GM23338 (cell line): ENCODE measurements at regions not wholly inside any gene's neighbourhood (a gene's known extent, or its start where the extent isn't known, plus 50 kb on each side); places are given as distances from the start of the nearest gene placed in this dataset.

Experiments used
- ATAC-seq: fragments of 200-7000 bp; cut with Tn5 transposase; 3 replicates; pipeline ENCODE4 v1.9.1; 2020
- DNase-seq: peaks from one replicate; pipeline ENCODE4 v3.0.0-alpha.2; 2015; ENCODE audit warnings: low spot score
- H2AFZ ChIP-seq: fragments of 200-600 bp; sonication (generic); 2 replicates; pipeline ENCODE4 v1.8.0; 2016; ENCODE audit warnings: antibody characterized with exemption, mild to moderate bottlenecking, moderate library complexity
- H3F3A ChIP-seq: fragments of 200-600 bp; sonication (generic); replicated peaks from 2 replicates; pipeline ENCODE4 v1.8.0; 2017; ENCODE audit warnings: antibody characterized with exemption, mixed run types, low read depth
- H3K27ac ChIP-seq: fragments of 200-600 bp; sonication (generic); 2 replicates; pipeline ENCODE4 v1.6.1; 2016; ENCODE audit warnings: low read depth
- H3K27me3 ChIP-seq: fragments of 200-600 bp; sonication (generic); 2 replicates; pipeline ENCODE4 v1.8.0; 2016; ENCODE audit warnings: mild to moderate bottlenecking, mixed run types, moderate library complexity; ENCODE audit not compliant: insufficient read depth
- H3K36me3 ChIP-seq: fragments of 200-600 bp; sonication (generic); 2 replicates; pipeline ENCODE4 v1.8.0; 2016; ENCODE audit warnings: mild to moderate bottlenecking; ENCODE audit not compliant: insufficient read depth
- H3K4me1 ChIP-seq: fragments of 200-600 bp; sonication (generic); 2 replicates; pipeline ENCODE4 v1.8.0; 2016; ENCODE audit warnings: mild to moderate bottlenecking, moderate library complexity; ENCODE audit not compliant: insufficient read depth
- H3K4me2 ChIP-seq: fragments of 200-600 bp; sonication (generic); 2 replicates; pipeline ENCODE4 v1.7.1; 2017; ENCODE audit warnings: mixed run types
- H3K4me3 ChIP-seq: fragments of 200-600 bp; sonication (generic); 2 replicates; pipeline ENCODE4 v1.6.1; 2016; ENCODE audit warnings: mixed run types
- H3K79me2 ChIP-seq: fragments of 200-600 bp; sonication (generic); replicated peaks from 2 replicates; pipeline ENCODE4 v1.8.0; 2017; ENCODE audit warnings: mild to moderate bottlenecking; ENCODE audit not compliant: insufficient read depth
- H3K9me2 ChIP-seq: fragments of 200-600 bp; sonication (generic); 2 replicates; pipeline ENCODE4 v1.8.0; 2017; ENCODE audit not compliant: insufficient read depth
- H4K20me1 ChIP-seq: fragments of 200-600 bp; sonication (generic); replicated peaks from 2 replicates; pipeline ENCODE4 v1.8.0; 2017; ENCODE audit warnings: mild to moderate bottlenecking; ENCODE audit not compliant: insufficient read depth
- H3K27ac Mint-ChIP-seq: 2 replicates; pipeline ENCODE4 v1.8.0; 2020; ENCODE audit warnings: inconsistent platforms, mild to moderate bottlenecking, moderate library complexity, mixed read lengths
- H3K27me3 Mint-ChIP-seq: 3 replicates; pipeline ENCODE4 v1.8.0; 2022; ENCODE audit warnings: low read depth, mild to moderate bottlenecking, moderate library complexity, mixed read lengths, inconsistent platforms; ENCODE audit not compliant: insufficient read depth, poor library complexity
- H3K36me3 Mint-ChIP-seq: 3 replicates; pipeline ENCODE4 v1.8.0; 2021; ENCODE audit warnings: low read depth, mild to moderate bottlenecking, inconsistent platforms, moderate library complexity, mixed read lengths
- H3K4me1 Mint-ChIP-seq: 3 replicates; pipeline ENCODE4 v1.8.0; 2020; ENCODE audit warnings: mild to moderate bottlenecking, inconsistent platforms, mixed read lengths
- H3K4me3 Mint-ChIP-seq: 3 replicates; pipeline ENCODE4 v1.8.0; 2021; ENCODE audit warnings: moderate library complexity, mild to moderate bottlenecking, inconsistent platforms, mixed read lengths
- H3K9me3 Mint-ChIP-seq: 3 replicates; pipeline ENCODE4 v1.8.0; 2020; ENCODE audit warnings: moderate library complexity, mild to moderate bottlenecking, inconsistent platforms, mixed read lengths
- CREB1 ChIP-seq: fragments of 250-450 bp; sonication (Bioruptor Pico); IDR thresholded peaks from 2 replicates; pipeline ENCODE4 v1.5.0; 2020; ENCODE audit warnings: low read depth, mild to moderate bottlenecking, moderate library complexity
- EZH2 ChIP-seq: fragments of 200-600 bp; sonication (generic); IDR thresholded peaks from one replicate; pipeline ENCODE4 v1.8.0; 2017; ENCODE audit warnings: antibody characterized with exemption, mild to moderate bottlenecking, low read depth; ENCODE audit not compliant: unreplicated experiment
- EZH2phosphoT487 ChIP-seq: fragments of 200-600 bp; sonication (generic); IDR thresholded peaks from one replicate; pipeline ENCODE4 v1.8.1; 2018; ENCODE audit warnings: antibody characterized with exemption; ENCODE audit not compliant: unreplicated experiment
- JUNB ChIP-seq: IDR thresholded peaks from one replicate; pipeline ENCODE4 v1.6.1; 2016; ENCODE audit warnings: antibody characterized with exemption; ENCODE audit not compliant: unreplicated experiment
- NANOG ChIP-seq: IDR thresholded peaks from 2 replicates; pipeline ENCODE4 v1.6.1; 2016; ENCODE audit warnings: antibody characterized with exemption, borderline replicate concordance
- STAT1 ChIP-seq: IDR thresholded peaks from one replicate; pipeline ENCODE4 v1.6.1; 2016; ENCODE audit warnings: antibody characterized with exemption; ENCODE audit not compliant: unreplicated experiment
- TF ChIP-seq, protein P1 (sequence below), 2 experiments: fragments of 200-600 bp in 1 of 2; sonication (generic) in 1 of 2; conservative IDR thresholded peaks; 2 replicates each; pipeline versions ENCODE4 v1.5.1 to v1.6.1; 2016 to 2017; ENCODE audit warnings: antibody characterized with exemption in 2 of 2, low read depth in 2 of 2, mild to moderate bottlenecking in 2 of 2, moderate library complexity in 1 of 2
- TF ChIP-seq, protein P2 (sequence below): IDR thresholded peaks from 2 replicates; pipeline ENCODE4 v1.6.1; 2016; ENCODE audit warnings: antibody characterized with exemption
- TF ChIP-seq, protein P3 (sequence below): fragments of 250-450 bp; sonication (Bioruptor Pico); IDR thresholded peaks from 2 replicates; pipeline ENCODE4 v1.5.0; 2020; ENCODE audit warnings: mild to moderate bottlenecking, moderate library complexity

DNA sequence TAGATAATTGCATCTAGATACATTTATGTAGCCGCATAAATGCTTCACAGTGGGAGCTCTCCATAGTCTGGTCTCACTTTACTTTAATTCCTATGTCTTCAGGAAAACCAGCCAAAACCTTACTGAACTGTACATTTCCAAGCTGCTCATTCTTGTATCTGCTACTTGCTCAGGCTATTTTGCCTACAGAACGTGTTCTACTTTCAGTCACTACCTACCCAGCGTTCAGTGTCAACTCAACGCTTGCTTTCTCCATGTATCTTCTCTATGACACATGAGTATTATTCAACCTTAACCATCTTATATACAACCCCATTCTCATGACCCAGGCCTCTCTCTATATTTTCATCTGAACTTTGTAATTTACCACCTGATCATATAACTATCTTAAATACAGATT, 101.9 kb downstream of the KLF12 start:
- Histone ChIP-seq H3K27ac (no peak overlapping the region), H3F3A (0 out of 2 replicates have a peak, but pooled peaks cover 2% of the 10 kb centered on the region)
- DNase-seq, result no peak

More for the DNA sequence above, 101.9 kb downstream of the KLF12 start:
- ATAC-seq, result no peak
- Mint-ChIP-seq H3K9me3 (no peaks in the 10 kb centered on the region), H3K27ac (no peak overlapping the region), H3K36me3 (no peaks in the 10 kb centered on the region), H3K27me3 (peaks cover 8% of the 10 kb centered on the region), H3K4me3 (no peak overlapping the region), H3K4me1 (peaks cover 64% of the 10 kb centered on the region)
- H3K36me3 ChIP-seq, result no peaks in the 10 kb centered on the region
- no peak overlapping the region for H3K4me3 ChIP-seq
- no peak overlapping the region for H3K4me2 ChIP-seq
- no peaks in the 10 kb centered on the region for H3K27me3 ChIP-seq
- TF ChIP-seq CREB1 (no peak), EZH2phosphoT487 (no peak), NANOG (no peak), STAT1 (no peak), EZH2 (no peak), JUNB (no peak)
- TF ChIP-seq, protein P1, sequence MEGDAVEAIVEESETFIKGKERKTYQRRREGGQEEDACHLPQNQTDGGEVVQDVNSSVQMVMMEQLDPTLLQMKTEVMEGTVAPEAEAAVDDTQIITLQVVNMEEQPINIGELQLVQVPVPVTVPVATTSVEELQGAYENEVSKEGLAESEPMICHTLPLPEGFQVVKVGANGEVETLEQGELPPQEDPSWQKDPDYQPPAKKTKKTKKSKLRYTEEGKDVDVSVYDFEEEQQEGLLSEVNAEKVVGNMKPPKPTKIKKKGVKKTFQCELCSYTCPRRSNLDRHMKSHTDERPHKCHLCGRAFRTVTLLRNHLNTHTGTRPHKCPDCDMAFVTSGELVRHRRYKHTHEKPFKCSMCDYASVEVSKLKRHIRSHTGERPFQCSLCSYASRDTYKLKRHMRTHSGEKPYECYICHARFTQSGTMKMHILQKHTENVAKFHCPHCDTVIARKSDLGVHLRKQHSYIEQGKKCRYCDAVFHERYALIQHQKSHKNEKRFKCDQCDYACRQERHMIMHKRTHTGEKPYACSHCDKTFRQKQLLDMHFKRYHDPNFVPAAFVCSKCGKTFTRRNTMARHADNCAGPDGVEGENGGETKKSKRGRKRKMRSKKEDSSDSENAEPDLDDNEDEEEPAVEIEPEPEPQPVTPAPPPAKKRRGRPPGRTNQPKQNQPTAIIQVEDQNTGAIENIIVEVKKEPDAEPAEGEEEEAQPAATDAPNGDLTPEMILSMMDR (conservative IDR thresholded peaks at IDR 0.05; ENCODE audit: low read depth in 2 of 2), result no peak
- TF ChIP-seq, protein P2, sequence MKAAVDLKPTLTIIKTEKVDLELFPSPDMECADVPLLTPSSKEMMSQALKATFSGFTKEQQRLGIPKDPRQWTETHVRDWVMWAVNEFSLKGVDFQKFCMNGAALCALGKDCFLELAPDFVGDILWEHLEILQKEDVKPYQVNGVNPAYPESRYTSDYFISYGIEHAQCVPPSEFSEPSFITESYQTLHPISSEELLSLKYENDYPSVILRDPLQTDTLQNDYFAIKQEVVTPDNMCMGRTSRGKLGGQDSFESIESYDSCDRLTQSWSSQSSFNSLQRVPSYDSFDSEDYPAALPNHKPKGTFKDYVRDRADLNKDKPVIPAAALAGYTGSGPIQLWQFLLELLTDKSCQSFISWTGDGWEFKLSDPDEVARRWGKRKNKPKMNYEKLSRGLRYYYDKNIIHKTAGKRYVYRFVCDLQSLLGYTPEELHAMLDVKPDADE, result no peak
- TF ChIP-seq, protein P3, sequence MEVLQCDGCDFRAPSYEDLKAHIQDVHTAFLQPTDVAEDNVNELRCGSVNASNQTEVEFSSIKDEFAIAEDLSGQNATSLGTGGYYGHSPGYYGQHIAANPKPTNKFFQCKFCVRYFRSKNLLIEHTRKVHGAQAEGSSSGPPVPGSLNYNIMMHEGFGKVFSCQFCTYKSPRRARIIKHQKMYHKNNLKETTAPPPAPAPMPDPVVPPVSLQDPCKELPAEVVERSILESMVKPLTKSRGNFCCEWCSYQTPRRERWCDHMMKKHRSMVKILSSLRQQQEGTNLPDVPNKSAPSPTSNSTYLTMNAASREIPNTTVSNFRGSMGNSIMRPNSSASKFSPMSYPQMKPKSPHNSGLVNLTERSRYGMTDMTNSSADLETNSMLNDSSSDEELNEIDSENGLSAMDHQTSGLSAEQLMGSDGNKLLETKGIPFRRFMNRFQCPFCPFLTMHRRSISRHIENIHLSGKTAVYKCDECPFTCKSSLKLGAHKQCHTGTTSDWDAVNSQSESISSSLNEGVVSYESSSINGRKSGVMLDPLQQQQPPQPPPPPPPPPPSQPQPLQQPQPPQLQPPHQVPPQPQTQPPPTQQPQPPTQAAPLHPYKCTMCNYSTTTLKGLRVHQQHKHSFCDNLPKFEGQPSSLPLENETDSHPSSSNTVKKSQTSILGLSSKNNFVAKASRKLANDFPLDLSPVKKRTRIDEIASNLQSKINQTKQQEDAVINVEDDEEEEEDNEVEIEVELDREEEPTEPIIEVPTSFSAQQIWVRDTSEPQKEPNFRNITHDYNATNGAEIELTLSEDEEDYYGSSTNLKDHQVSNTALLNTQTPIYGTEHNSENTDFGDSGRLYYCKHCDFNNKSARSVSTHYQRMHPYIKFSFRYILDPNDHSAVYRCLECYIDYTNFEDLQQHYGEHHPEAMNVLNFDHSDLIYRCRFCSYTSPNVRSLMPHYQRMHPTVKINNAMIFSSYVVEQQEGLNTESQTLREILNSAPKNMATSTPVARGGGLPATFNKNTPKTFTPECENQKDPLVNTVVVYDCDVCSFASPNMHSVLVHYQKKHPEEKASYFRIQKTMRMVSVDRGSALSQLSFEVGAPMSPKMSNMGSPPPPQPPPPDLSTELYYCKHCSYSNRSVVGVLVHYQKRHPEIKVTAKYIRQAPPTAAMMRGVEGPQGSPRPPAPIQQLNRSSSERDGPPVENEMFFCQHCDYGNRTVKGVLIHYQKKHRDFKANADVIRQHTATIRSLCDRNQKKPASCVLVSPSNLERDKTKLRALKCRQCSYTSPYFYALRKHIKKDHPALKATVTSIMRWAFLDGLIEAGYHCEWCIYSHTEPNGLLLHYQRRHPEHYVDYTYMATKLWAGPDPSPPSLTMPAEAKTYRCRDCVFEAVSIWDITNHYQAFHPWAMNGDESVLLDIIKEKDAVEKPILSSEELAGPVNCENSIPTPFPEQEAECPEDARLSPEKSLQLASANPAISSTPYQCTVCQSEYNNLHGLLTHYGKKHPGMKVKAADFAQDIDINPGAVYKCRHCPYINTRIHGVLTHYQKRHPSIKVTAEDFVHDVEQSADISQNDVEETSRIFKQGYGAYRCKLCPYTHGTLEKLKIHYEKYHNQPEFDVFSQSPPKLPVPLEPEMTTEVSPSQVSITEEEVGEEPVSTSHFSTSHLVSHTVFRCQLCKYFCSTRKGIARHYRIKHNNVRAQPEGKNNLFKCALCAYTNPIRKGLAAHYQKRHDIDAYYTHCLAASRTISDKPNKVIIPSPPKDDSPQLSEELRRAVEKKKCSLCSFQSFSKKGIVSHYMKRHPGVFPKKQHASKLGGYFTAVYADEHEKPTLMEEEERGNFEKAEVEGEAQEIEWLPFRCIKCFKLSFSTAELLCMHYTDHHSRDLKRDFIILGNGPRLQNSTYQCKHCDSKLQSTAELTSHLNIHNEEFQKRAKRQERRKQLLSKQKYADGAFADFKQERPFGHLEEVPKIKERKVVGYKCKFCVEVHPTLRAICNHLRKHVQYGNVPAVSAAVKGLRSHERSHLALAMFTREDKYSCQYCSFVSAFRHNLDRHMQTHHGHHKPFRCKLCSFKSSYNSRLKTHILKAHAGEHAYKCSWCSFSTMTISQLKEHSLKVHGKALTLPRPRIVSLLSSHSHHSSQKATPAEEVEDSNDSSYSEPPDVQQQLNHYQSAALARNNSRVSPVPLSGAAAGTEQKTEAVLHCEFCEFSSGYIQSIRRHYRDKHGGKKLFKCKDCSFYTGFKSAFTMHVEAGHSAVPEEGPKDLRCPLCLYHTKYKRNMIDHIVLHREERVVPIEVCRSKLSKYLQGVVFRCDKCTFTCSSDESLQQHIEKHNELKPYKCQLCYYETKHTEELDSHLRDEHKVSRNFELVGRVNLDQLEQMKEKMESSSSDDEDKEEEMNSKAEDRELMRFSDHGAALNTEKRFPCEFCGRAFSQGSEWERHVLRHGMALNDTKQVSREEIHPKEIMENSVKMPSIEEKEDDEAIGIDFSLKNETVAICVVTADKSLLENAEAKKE (CRISPR knock-in tag), result no peak
- no peaks in the 10 kb centered on the region for H3K9me2 ChIP-seq
- peaks cover 29% of the 10 kb centered on the region for H3K4me1 ChIP-seq
- H2AFZ ChIP-seq, result no peak overlapping the region
- no peaks in the 10 kb centered on the region for H4K20me1 ChIP-seq
- no peaks in the 10 kb centered on the region; the same call in 1 of the 2 replicates for H3K79me2 ChIP-seq
